COR-L47 (cell line): ENCODE measurements at regions not wholly inside any gene's neighbourhood (a gene's known extent, or its start where the extent isn't known, plus 50 kb on each side); places are given as distances from the start of the nearest gene placed in this dataset.
"Not testable (repeated sequence)": the region's sequence is repeated elsewhere in the genome, so short reads cannot be mapped to it uniquely, and the experiment has no call there.

Experiments
- DNase-seq: peaks from one replicate; lab custom pipeline; 2025; lab: John Stamatoyannopoulos, UW

GRCh38 chr14:44785096-44785495 is 176.7 kb downstream of the KLHL28 start:
- DNase-seq = no peak

GRCh38 chr14:44783901-44784300 is 177.8 kb downstream of the KLHL28 start:
- DNase-seq = no peak

- DNase-seq = no peak
Measured at GRCh38 chr14:44782775-44783238, 178.9 kb downstream of the KLHL28 start.

- no peak for DNase-seq
Measured at GRCh38 chr14:44780989-44781388, 180.8 kb downstream of the KLHL28 start.

GRCh38 chr14:44778604-44779003 is 183.1 kb downstream of the KLHL28 start:
- DNase-seq = no peak

GRCh38 chr14:44777584-44777983 is 184.2 kb downstream of the KLHL28 start:
- DNase-seq = no peak

GRCh38 chr14:44775248-44775647 is 186.5 kb downstream of the KLHL28 start:
- no peak for DNase-seq

GRCh38 chr14:44774396-44774795 is 187.4 kb downstream of the KLHL28 start:
- DNase-seq = no peak

GRCh38 chr14:44771496-44771895 is 190.3 kb downstream of the KLHL28 start:
- no peak for DNase-seq

GRCh38 chr14:44770201-44770600 is 191.5 kb downstream of the KLHL28 start:
- DNase-seq = no peak

- no peak for DNase-seq
Measured at GRCh38 chr14:44768935-44769334, 192.8 kb downstream of the KLHL28 start.

GRCh38 chr14:44767646-44768173 is 194.0 kb downstream of the KLHL28 start:
- DNase-seq = no peak

GRCh38 chr14:44766285-44766684 is 195.5 kb downstream of the KLHL28 start:
- DNase-seq = no peak

- DNase-seq = no peak
Measured at GRCh38 chr14:44763356-44763755, 198.4 kb downstream of the KLHL28 start.

GRCh38 chr14:44759277-44759676 is 202.5 kb downstream of the KLHL28 start:
- no peak for DNase-seq

GRCh38 chr14:44756554-44756953 is 205.2 kb downstream of the KLHL28 start:
- no peak for DNase-seq

- no peak for DNase-seq
Measured at GRCh38 chr14:44745371-44745770, 216.4 kb downstream of the KLHL28 start.

GRCh38 chr14:44742202-44742601 is 219.5 kb downstream of the KLHL28 start:
- DNase-seq = no peak

- no peak for DNase-seq
Measured at GRCh38 chr14:44741431-44741830, 220.3 kb downstream of the KLHL28 start.

- DNase-seq = no peak
Measured at GRCh38 chr14:44736326-44736725, 225.4 kb downstream of the KLHL28 start.

GRCh38 chr14:44732144-44732543 is 225.1 kb upstream of the FSCB start:
- DNase-seq = no peak

- no peak for DNase-seq
Measured at GRCh38 chr14:44730860-44731259, 223.8 kb upstream of the FSCB start.

GRCh38 chr14:44721395-44721794 is 214.3 kb upstream of the FSCB start:
- not testable (repeated sequence) for DNase-seq

GRCh38 chr14:44720707-44721106 is 213.6 kb upstream of the FSCB start:
- no peak for DNase-seq
